Fibroblast of lung (primary cell): ENCODE measurements at regions not wholly inside any gene's neighbourhood (a gene's known extent, or its start where the extent isn't known, plus 50 kb on each side); places are given as distances from the start of the nearest gene placed in this dataset.

ENCODE experiments used
- DNase-seq, 2 donors: peaks; one replicate each; pipeline versions ENCODE4 v3.0.0 to v3.0.0-alpha.2; 2010; ENCODE audit warnings: low read depth in 2 of 2
- H2AFZ ChIP-seq: 2 replicates; pipeline ENCODE4 v1.5.1; 2012; ENCODE audit warnings: low read length, control low read depth, inconsistent platforms
- H3K27ac ChIP-seq: 2 replicates; pipeline ENCODE4 v1.5.1; 2011; ENCODE audit warnings: low read length, control low read depth; ENCODE audit not compliant: insufficient read depth
- H3K27me3 ChIP-seq: 2 replicates; pipeline ENCODE4 v1.5.1; 2011; ENCODE audit warnings: mild to moderate bottlenecking, low read length; ENCODE audit not compliant: control insufficient read depth, insufficient read depth
- H3K36me3 ChIP-seq: 2 replicates; pipeline ENCODE4 v1.5.1; 2011; ENCODE audit warnings: low read length; ENCODE audit not compliant: control insufficient read depth, insufficient read depth
- H3K4me1 ChIP-seq: 2 replicates; pipeline ENCODE4 v1.5.1; 2011; ENCODE audit warnings: low read length; ENCODE audit not compliant: control insufficient read depth, insufficient read depth; ENCODE audit errors: extremely low read depth
- H3K4me2 ChIP-seq: 2 replicates; pipeline ENCODE4 v1.5.1; 2011; ENCODE audit warnings: low read length, control low read depth; ENCODE audit not compliant: insufficient read depth; ENCODE audit errors: extremely low read depth
- H3K4me3 ChIP-seq, 4 experiments: fragments of 200-600 bp in 1 of 4; sonication (generic) in 1 of 4; replicated peaks in 1 of 4; 2 replicates each; pipeline ENCODE4 v1.5.1; 2011 to 2016; ENCODE audit warnings: low read length in 4 of 4, low read depth in 3 of 4, mild to moderate bottlenecking in 3 of 4, control low read depth in 2 of 4, inconsistent platforms in 1 of 4, mixed read lengths in 1 of 4; ENCODE audit not compliant: insufficient read depth in 1 of 4; ENCODE audit errors: control extremely low read depth in 1 of 4
- H3K79me2 ChIP-seq: 2 replicates; pipeline ENCODE4 v1.5.1; 2012; ENCODE audit warnings: mild to moderate bottlenecking, low read length, inconsistent platforms; ENCODE audit not compliant: control insufficient read depth, insufficient read depth
- H3K9ac ChIP-seq: 2 replicates; pipeline ENCODE4 v1.5.1; 2011; ENCODE audit warnings: mild to moderate bottlenecking, low read length, control low read depth; ENCODE audit not compliant: insufficient read depth
- H3K9me3 ChIP-seq: 2 replicates; pipeline ENCODE4 v1.5.1; 2012; ENCODE audit warnings: low read depth, low read length; ENCODE audit not compliant: control insufficient read depth, insufficient read depth
- H4K20me1 ChIP-seq: 2 replicates; pipeline ENCODE4 v1.5.1; 2011; ENCODE audit warnings: low read length; ENCODE audit not compliant: control insufficient read depth, insufficient read depth; ENCODE audit errors: extremely low read depth
- CTCF ChIP-seq, 2 donors: IDR thresholded peaks in 1 of 2; conservative IDR thresholded peaks in 1 of 2; 1 replicate in 1 of 2; 2 replicates in 1 of 2; pipeline ENCODE4 v1.5.1; 2011 to 2012; ENCODE audit warnings: low read length in 2 of 2, control low read depth in 1 of 2, inconsistent platforms in 1 of 2, low read depth in 1 of 2, mild to moderate bottlenecking in 1 of 2
- EZH2 ChIP-seq: IDR thresholded peaks from 2 replicates; pipeline ENCODE4 v1.5.1; 2012; ENCODE audit warnings: low read length, control low read depth, mild to moderate bottlenecking; ENCODE audit errors: missing control alignments

- Histone ChIP-seq H3K27me3 (no peaks in the 10 kb centered on the region), H3K4me3 (no peak overlapping the region), H3K27ac (no peak overlapping the region), H3K79me2 (no peaks in the 10 kb centered on the region), H4K20me1 (no peaks in the 10 kb centered on the region), H3K36me3 (no peaks in the 10 kb centered on the region), H3K9me3 (no peaks in the 10 kb centered on the region), H2AFZ (no peak overlapping the region), H3K4me1 (no peaks in the 10 kb centered on the region), H3K9ac (no peak overlapping the region), H3K4me2 (no peak overlapping the region)
- TF ChIP-seq EZH2 (no peak), CTCF (conservative IDR thresholded peaks at IDR 0.05 in 1 of 2, IDR thresholded peaks at IDR 0.05 in 1 of 2; ENCODE audit: low read depth in 1 of 2, low read length in 2 of 2) (no peak)
- DNase-seq = no peak
Measured at GRCh38 chr16:52271088-52271750, 275.7 kb downstream of the TOX3 start.

GRCh38 chr16:52265446-52265861 is 281.5 kb downstream of the TOX3 start:
- no peaks in the 10 kb centered on the region for H4K20me1 ChIP-seq
- no peaks in the 10 kb centered on the region for H3K27me3 ChIP-seq
- H3K9ac ChIP-seq = no peak overlapping the region
- DNase-seq = no peak
- H3K4me2 ChIP-seq = no peak overlapping the region
- H3K36me3 ChIP-seq = no peaks in the 10 kb centered on the region
- no peak overlapping the region for H3K27ac ChIP-seq
- no peaks in the 10 kb centered on the region for H3K4me1 ChIP-seq
- H3K79me2 ChIP-seq = no peaks in the 10 kb centered on the region
- no peak overlapping the region for H2AFZ ChIP-seq
- H3K9me3 ChIP-seq = no peaks in the 10 kb centered on the region
- no peak overlapping the region for H3K4me3 ChIP-seq
- no peak for TF ChIP-seq EZH2
- no peak for TF ChIP-seq CTCF (conservative IDR thresholded peaks at IDR 0.05 in 1 of 2, IDR thresholded peaks at IDR 0.05 in 1 of 2; ENCODE audit: low read depth in 1 of 2, low read length in 2 of 2)

GRCh38 chr16:52257534-52257933 is 289.4 kb downstream of the TOX3 start:
- no peak overlapping the region for H3K4me3 ChIP-seq
- no peak overlapping the region for H3K27ac ChIP-seq
- no peaks in the 10 kb centered on the region for H3K4me1 ChIP-seq
- TF ChIP-seq CTCF (conservative IDR thresholded peaks at IDR 0.05 in 1 of 2, IDR thresholded peaks at IDR 0.05 in 1 of 2; ENCODE audit: low read depth in 1 of 2, low read length in 2 of 2) = no peak
- TF ChIP-seq EZH2 = no peak
- no peak overlapping the region for H2AFZ ChIP-seq
- H3K27me3 ChIP-seq = no peaks in the 10 kb centered on the region
- H3K79me2 ChIP-seq = no peaks in the 10 kb centered on the region
- no peak overlapping the region for H3K4me2 ChIP-seq
- no peaks in the 10 kb centered on the region for H3K36me3 ChIP-seq
- H4K20me1 ChIP-seq = no peaks in the 10 kb centered on the region
- H3K9ac ChIP-seq = no peak overlapping the region
- no peak for DNase-seq
- H3K9me3 ChIP-seq = no peaks in the 10 kb centered on the region
